Lung (tissue), 11 donors: ENCODE measurements at regions not wholly inside any gene's neighbourhood (a gene's known extent, or its start where the extent isn't known, plus 50 kb on each side); places are given as distances from the start of the nearest gene placed in this dataset.

Source experiments
- ATAC-seq: fragments of 200-7000 bp; cut with Tn5 transposase; one replicate; pipeline ENCODE4 v1.9.1; 2020; ENCODE audit warnings: moderate number of reproducible peaks; ENCODE audit not compliant: insufficient read depth, low FRiP score
- DNase-seq, 3 donors: peaks; one replicate each; pipeline ENCODE4 v3.0.0-alpha.2; 2013 to 2017
- H3K27ac ChIP-seq, 2 donors: one replicate each; pipeline ENCODE4 v1.5.1; 2013; ENCODE audit warnings: mild to moderate bottlenecking in 2 of 2, moderate library complexity in 2 of 2, control low read depth in 1 of 2, inconsistent platforms in 1 of 2, low read depth in 1 of 2, low read length in 1 of 2
- H3K27me3 ChIP-seq, 3 donors: one replicate each; pipeline ENCODE4 v1.5.1; 2013; ENCODE audit warnings: low read length in 2 of 3; ENCODE audit not compliant: control insufficient read depth in 3 of 3, insufficient read depth in 3 of 3
- H3K36me3 ChIP-seq, 4 donors: one replicate each; pipeline ENCODE4 v1.5.1; 2013; ENCODE audit warnings: low read length in 4 of 4, mild to moderate bottlenecking in 1 of 4, moderate library complexity in 1 of 4; ENCODE audit not compliant: control insufficient read depth in 4 of 4, insufficient read depth in 4 of 4
- H3K4me1 ChIP-seq, 5 donors: one replicate each; pipeline ENCODE4 v1.5.1; 2013; ENCODE audit warnings: low read length in 5 of 5, mild to moderate bottlenecking in 2 of 5, moderate library complexity in 1 of 5; ENCODE audit not compliant: control insufficient read depth in 5 of 5, insufficient read depth in 5 of 5
- H3K4me3 ChIP-seq: one replicate; pipeline ENCODE4 v1.5.1; 2013; ENCODE audit warnings: mild to moderate bottlenecking, control low read depth, moderate library complexity
- H3K9ac ChIP-seq, 2 donors: one replicate each; pipeline ENCODE4 v1.5.1; 2013; ENCODE audit warnings: low read length in 2 of 2, control low read depth in 1 of 2; ENCODE audit not compliant: insufficient read depth in 1 of 2
- H3K9me3 ChIP-seq, 4 donors: one replicate each; pipeline ENCODE4 v1.5.1; 2013; ENCODE audit warnings: low read length in 3 of 4, mild to moderate bottlenecking in 1 of 4, moderate library complexity in 1 of 4; ENCODE audit not compliant: control insufficient read depth in 4 of 4, insufficient read depth in 3 of 4
- CTCF ChIP-seq: IDR thresholded peaks from 2 replicates; pipeline ENCODE4 v1.5.1; 2012; ENCODE audit warnings: mild to moderate bottlenecking; ENCODE audit errors: control extremely low read depth, extremely low read depth
- WGBS, 2 donors: extraction: QIAGEN DNeasy Blood & Tissue Kit; methylation state at CpG; one replicate each; pipeline ENCODE4 v1.1.7; 2013; 5-methylcytosine and 5-hydroxymethylcytosine counted together
- donor health status: control.
- donor health status: control.
- donor health status: Bipolar disorder and iron deficiency.
- donor health status: healthy.
- donor health status: DM: yes; HTN: yes; CAD: no.

- no peak overlapping the region for H3K27ac ChIP-seq
- no peaks in the 10 kb centered on the region for H3K36me3 ChIP-seq
- ATAC-seq (no peak), DNase-seq (no peak)
- no peak for TF ChIP-seq CTCF
- H3K4me1 ChIP-seq, result no peaks in the 10 kb centered on the region
- no peaks in the 10 kb centered on the region for H3K9me3 ChIP-seq
- H3K4me3 ChIP-seq, result no peak overlapping the region
- no peak overlapping the region for H3K9ac ChIP-seq
- no peaks in the 10 kb centered on the region for H3K27me3 ChIP-seq
Measured at GRCh38 chr2:133940134-133940533, 313.7 kb upstream of the MGAT5 start.

GRCh38 chr2:133941666-133942065 lies 312.2 kb upstream of the MGAT5 start:
- WGBS, 2 donors, result 22 to 23% methylated on average over 2 of the region's 2 CpGs
- H3K4me1 ChIP-seq, result no peaks in the 10 kb centered on the region
- no peaks in the 10 kb centered on the region for H3K36me3 ChIP-seq
- H3K27me3 ChIP-seq, result no peaks in the 10 kb centered on the region
- no peak overlapping the region for H3K27ac ChIP-seq
- no peak for TF ChIP-seq CTCF
- ATAC-seq (no peak), DNase-seq (no peak)
- no peaks in the 10 kb centered on the region for H3K9me3 ChIP-seq
- H3K9ac ChIP-seq, result no peak overlapping the region
- no peak overlapping the region for H3K4me3 ChIP-seq

GRCh38 chr2:133942398-133942797 lies 311.5 kb upstream of the MGAT5 start:
- Histone ChIP-seq H3K9ac (no peak overlapping the region), H3K4me1 (no peaks in the 10 kb centered on the region), H3K27ac (no peak overlapping the region), H3K9me3 (no peaks in the 10 kb centered on the region), H3K4me3 (no peak overlapping the region), H3K27me3 (no peaks in the 10 kb centered on the region), H3K36me3 (no peaks in the 10 kb centered on the region)
- no peak for ATAC-seq
- DNase-seq, result no peak
- no peak for TF ChIP-seq CTCF
- 73 to 82% methylated on average over 1 of the region's 1 CpG for WGBS, 2 donors

- ATAC-seq (no peak), DNase-seq (no peak)
- H3K4me3 ChIP-seq, result no peak overlapping the region
- H3K27me3 ChIP-seq, result no peaks in the 10 kb centered on the region
- H3K36me3 ChIP-seq, result no peaks in the 10 kb centered on the region
- 87 to 89% methylated on average over 5 of the region's 5 CpGs for WGBS, 2 donors
- H3K9ac ChIP-seq, result no peak overlapping the region
- no peak for TF ChIP-seq CTCF
- H3K9me3 ChIP-seq, result no peaks in the 10 kb centered on the region
- no peaks in the 10 kb centered on the region for H3K4me1 ChIP-seq
- H3K27ac ChIP-seq, result no peak overlapping the region
Measured at GRCh38 chr2:133943108-133943507, 310.8 kb upstream of the MGAT5 start.
